ENCODE measurements at regions not wholly inside any gene's neighbourhood (a gene's known extent, or its start where the extent isn't known, plus 50 kb on each side); places are given as distances from the start of the nearest gene placed in this dataset.
"Not testable (repeated sequence)": the region's sequence is repeated elsewhere in the genome, so short reads cannot be mapped to it uniquely, and the experiment has no call there.

DNA sequence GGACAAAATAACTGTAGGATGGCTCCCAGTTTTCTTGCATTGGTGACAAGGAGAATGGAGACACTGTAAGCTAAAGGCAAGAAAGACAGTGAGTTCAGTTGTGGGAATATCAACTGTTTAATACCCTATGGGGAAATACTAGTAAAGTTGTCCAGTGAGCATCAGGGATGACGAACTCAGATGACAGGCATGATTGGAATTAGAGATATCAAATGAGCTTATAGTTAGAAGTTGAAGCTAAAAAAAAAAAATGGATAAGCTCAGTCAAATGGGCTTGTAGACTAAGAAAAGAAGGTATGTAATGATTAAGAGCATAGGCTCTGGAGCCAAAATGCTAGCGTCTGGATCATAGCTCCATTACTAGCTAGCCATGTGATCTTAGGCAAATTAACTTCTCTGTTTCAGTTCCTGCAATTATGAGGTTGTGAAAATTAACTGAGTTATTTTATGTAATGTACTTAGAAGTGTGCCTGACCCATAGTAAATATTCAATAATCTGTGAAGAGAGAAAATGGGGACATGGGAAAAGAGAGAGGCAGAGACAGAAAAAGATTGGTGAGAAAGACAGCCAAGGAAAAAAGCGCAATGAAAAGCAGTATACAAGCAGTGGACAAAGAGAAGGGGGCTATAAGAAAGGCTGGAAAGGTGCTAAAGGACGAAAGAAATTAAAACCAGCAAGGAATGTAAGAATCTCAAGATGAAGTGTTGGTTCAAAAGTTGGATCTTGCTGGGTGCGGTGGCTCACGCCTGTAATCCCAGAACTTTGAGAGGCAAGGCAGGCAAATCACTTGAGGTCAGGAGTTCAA lies 95.7 kb upstream of the SLC39A10 start:
- DNase-seq (ENCODE audit: low read depth), result peak; percentile 93

DNA sequence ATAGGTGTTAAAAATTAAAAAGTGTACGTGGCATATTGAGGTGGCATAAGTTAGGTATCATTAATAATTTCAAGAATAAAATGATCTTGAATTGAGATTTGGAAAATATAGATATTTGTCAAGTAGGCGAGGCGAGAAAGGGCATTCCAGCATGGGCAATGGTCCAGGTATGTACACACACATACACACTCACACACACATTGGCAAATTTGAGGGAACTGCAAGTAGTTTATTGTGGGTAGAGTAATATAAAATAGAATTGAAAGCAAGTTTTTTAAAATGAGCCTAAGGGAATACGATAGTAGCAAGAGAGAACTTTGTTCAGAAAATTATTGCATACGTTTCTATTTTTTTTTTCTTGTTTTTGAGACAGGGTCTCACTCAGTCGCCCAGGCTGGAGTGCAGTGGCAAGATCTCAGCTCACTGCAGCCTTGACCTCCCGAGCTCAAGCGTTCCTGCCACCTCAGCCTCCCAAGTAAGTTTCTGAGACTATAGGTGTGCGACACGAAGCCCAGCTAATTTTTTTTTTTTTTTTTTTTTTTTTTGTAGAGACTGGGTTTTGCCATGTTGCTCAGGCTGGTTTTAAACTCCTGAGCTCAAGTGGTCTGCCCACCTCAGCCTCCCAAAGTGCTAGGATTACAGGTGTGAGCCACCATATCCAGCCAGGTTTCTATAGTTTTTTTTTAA lies 96.7 kb upstream of the SLC39A10 start:
- no peak for DNase-seq (ENCODE audit: low read depth)
- TF ChIP-seq, protein P1, sequence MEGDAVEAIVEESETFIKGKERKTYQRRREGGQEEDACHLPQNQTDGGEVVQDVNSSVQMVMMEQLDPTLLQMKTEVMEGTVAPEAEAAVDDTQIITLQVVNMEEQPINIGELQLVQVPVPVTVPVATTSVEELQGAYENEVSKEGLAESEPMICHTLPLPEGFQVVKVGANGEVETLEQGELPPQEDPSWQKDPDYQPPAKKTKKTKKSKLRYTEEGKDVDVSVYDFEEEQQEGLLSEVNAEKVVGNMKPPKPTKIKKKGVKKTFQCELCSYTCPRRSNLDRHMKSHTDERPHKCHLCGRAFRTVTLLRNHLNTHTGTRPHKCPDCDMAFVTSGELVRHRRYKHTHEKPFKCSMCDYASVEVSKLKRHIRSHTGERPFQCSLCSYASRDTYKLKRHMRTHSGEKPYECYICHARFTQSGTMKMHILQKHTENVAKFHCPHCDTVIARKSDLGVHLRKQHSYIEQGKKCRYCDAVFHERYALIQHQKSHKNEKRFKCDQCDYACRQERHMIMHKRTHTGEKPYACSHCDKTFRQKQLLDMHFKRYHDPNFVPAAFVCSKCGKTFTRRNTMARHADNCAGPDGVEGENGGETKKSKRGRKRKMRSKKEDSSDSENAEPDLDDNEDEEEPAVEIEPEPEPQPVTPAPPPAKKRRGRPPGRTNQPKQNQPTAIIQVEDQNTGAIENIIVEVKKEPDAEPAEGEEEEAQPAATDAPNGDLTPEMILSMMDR (conservative IDR thresholded peaks at IDR 0.05; ENCODE audit: low read depth, low read length), result no peak
- H3K4me3 ChIP-seq (ENCODE audit: low read depth, low read length), result no peak overlapping the region

More for the DNA sequence above, 95.7 kb upstream of the SLC39A10 start:
- TF ChIP-seq, protein P1 (conservative IDR thresholded peaks at IDR 0.05; ENCODE audit: low read depth, low read length), result no peak
- no peak overlapping the region for H3K4me3 ChIP-seq (ENCODE audit: low read depth, low read length)

DNA sequence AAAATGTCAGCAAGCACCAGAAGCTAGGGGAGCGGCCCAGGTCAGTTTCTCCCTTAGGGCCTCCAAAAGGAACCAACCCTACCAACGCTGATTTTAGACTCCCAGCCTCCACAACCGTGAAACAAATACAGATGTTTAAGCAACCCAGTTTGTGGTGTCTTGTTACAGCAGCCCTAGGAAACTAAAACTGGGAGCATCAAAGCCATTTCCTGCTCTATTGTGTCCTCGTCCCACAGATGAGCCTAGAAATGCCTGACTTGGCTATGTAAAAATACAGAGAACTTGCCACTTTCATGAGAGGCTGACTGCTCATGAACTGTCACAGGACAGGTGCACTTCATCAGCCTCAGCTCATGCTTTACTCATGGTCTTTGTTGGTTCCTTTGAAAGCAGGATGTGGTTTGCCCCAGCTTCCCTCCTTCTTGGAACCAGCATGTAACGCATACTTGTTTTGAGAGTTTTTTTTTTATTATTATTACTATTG lies 97.6 kb upstream of the SLC39A10 start:
- DNase-seq (ENCODE audit: low read depth), result peak; percentile 96
- TF ChIP-seq, protein P1 (conservative IDR thresholded peaks at IDR 0.05; ENCODE audit: low read depth, low read length), result no peak
- H3K4me3 ChIP-seq (ENCODE audit: low read depth, low read length), result no peak overlapping the region

DNA sequence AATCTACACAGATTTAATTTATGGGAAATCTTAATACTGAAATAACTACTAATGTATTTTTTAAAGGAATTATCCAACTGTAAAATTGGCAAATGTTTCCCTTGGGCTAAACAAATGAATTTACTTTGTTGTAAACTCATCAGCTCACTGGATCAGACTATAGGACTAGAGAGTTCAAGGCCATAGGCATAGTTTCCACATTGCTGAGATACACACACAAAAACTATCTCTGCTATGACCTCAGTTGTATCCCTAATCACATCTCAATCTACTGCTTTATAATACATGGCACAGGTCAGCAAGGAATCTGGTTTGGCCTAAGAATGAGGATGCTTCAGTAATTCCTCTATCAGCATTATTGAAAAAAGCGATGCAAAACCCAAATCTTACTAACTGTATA lies 101.1 kb upstream of the SLC39A10 start:
- no peak for DNase-seq (ENCODE audit: low read depth)
- TF ChIP-seq, protein P1 (conservative IDR thresholded peaks at IDR 0.05; ENCODE audit: low read depth, low read length), result no peak
- no peak overlapping the region for H3K4me3 ChIP-seq (ENCODE audit: low read depth, low read length)

DNA sequence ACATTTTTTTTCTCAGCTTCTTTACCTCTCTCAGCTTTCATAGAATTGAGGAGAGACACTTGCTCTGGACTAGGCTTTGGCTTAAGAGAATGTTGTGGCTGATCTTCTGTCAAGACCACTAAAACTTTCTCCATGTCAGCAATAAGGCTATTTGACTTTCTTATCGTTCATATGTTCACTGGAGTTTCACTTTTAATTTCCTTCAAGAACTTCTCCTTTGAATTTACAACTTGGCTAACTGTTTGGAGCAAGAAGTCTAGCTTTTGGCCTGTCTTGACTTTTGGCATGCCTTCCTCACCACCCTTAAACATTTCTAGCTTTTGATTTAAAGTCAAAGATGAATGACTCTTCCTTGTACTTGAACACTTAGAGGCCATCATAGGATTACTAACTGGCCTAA lies 104.4 kb upstream of the SLC39A10 start:
- no peak overlapping the region for H3K4me3 ChIP-seq (ENCODE audit: low read depth, low read length)
- DNase-seq (ENCODE audit: low read depth), result no peak
- TF ChIP-seq, protein P1 (conservative IDR thresholded peaks at IDR 0.05; ENCODE audit: low read depth, low read length), result no peak

DNA sequence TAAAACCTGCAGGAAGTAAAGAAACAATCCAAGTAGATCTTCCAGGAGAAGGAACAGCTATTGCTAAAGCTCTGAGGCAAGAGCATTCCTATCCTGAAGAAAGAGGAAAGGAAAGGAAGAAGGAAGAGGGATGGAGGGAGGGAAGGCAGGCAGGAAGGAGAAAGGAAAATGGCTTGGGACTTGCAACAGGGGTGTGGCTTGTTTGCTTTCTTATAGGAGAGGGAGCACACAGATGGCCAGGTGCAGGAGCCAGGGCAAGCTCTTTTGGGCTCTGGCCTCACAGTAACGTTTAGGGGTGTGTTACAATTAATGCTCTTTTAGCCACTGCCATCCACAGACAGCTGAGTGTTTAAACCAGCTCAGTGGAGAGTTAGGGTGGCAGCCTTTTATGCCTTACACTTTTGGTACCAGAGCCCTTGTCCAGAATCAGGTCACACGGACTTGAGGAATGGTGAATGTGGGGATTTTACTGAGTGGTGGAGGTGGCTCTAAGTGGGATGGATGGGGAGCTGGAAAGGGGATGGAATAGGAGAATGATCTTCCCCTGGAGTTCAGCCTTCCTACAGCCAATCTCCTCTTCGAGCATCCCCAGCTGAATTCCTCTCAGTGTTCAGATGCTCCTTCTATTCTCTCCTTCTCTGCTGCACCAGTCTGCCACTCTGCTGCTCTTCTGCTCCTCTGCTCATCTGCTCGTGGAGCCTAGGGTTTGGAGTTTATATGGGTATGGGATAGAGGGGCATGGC lies 108.7 kb upstream of the SLC39A10 start:
- DNase-seq (ENCODE audit: low read depth), result no peak
- no peak overlapping the region for H3K4me3 ChIP-seq (ENCODE audit: low read depth, low read length)
- TF ChIP-seq, protein P1 (conservative IDR thresholded peaks at IDR 0.05; ENCODE audit: low read depth, low read length), result no peak

DNA sequence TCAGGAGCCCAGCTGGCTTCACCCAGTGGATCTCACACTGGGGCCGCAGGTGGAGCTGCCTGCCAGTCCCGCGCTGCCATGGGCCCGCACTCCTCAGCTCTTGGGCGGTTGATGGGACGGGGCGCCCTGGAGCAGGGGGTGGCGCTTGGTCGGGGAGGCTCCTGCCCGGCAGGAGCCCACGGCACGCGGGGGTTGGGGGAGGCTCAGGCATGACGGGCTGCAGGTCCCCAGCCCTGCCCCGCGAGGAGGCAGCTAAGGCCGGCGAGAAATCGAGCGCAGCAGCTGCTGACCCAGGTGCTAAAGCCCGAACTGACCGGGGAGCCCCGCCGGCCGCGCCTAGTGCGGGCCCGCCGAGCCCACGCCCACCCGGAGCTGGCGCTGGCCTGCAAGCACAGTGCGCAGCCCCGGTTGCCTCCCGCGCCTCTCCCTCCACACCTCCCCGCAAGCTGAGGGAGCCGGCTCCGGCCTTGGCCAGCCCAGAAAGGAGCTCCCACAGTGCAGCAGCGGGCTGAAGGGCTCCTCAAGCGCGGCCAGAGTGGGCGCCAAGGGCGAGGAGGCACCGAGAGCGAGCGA lies 109.7 kb upstream of the SLC39A10 start:
- not testable (repeated sequence) for DNase-seq (ENCODE audit: low read depth); H3K4me3 ChIP-seq (ENCODE audit: low read depth, low read length)

Data from choroid plexus epithelial cell (primary cell).